Liver (tissue), 8 donors: ENCODE measurements at regions not wholly inside any gene's neighbourhood (a gene's known extent, or its start where the extent isn't known, plus 50 kb on each side); places are given as distances from the start of the nearest gene placed in this dataset.

Experiments used
- DNase-seq: peaks from one replicate; pipeline ENCODE4 v3.0.0-alpha.2; 2017; ENCODE audit warnings: low spot score
- H3K27ac ChIP-seq, 2 donors: one replicate each; pipeline ENCODE4 v1.7.0; 2013; ENCODE audit warnings: inconsistent platforms in 2 of 2, low read length in 2 of 2, control low read depth in 1 of 2, low read depth in 1 of 2, mild to moderate bottlenecking in 1 of 2
- H3K27me3 ChIP-seq, 4 donors: one replicate each; pipeline versions ENCODE4 v1.6.1 to v1.7.0; 2013; ENCODE audit warnings: low read length in 3 of 4, inconsistent platforms in 1 of 4, mild to moderate bottlenecking in 1 of 4, moderate library complexity in 1 of 4; ENCODE audit not compliant: control insufficient read depth in 4 of 4, insufficient read depth in 4 of 4
- H3K36me3 ChIP-seq, 4 donors: one replicate each; pipeline versions ENCODE4 v1.6.1 to v1.7.0; 2013; ENCODE audit warnings: low read length in 3 of 4, mild to moderate bottlenecking in 3 of 4, low read depth in 1 of 4, moderate library complexity in 1 of 4; ENCODE audit not compliant: control insufficient read depth in 4 of 4, insufficient read depth in 3 of 4
- H3K4me1 ChIP-seq, 4 donors: one replicate each; pipeline versions ENCODE4 v1.6.1 to v1.7.0; 2013; ENCODE audit warnings: low read length in 3 of 4, mild to moderate bottlenecking in 3 of 4, moderate library complexity in 1 of 4; ENCODE audit not compliant: control insufficient read depth in 4 of 4, insufficient read depth in 4 of 4
- H3K4me3 ChIP-seq, 3 donors: one replicate each; pipeline versions ENCODE4 v1.6.1 to v1.7.0; 2013; ENCODE audit warnings: low read length in 3 of 3, control low read depth in 1 of 3, low read depth in 1 of 3, mild to moderate bottlenecking in 1 of 3
- H3K9ac ChIP-seq, 2 donors: one replicate each; pipeline ENCODE4 v1.7.0; 2013; ENCODE audit warnings: low read length in 2 of 2, mild to moderate bottlenecking in 2 of 2, moderate library complexity in 2 of 2, control low read depth in 1 of 2, low read depth in 1 of 2
- H3K9me3 ChIP-seq, 4 donors: one replicate each; pipeline versions ENCODE4 v1.6.1 to v1.7.0; 2013; ENCODE audit warnings: low read length in 3 of 4; ENCODE audit not compliant: control insufficient read depth in 4 of 4
- EGR1 ChIP-seq, 2 donors: IDR thresholded peaks; 2 replicates each; pipeline ENCODE4 v1.6.1; 2016 to 2018; ENCODE audit warnings: antibody characterized with exemption in 2 of 2, low read depth in 2 of 2
- FOXA1 ChIP-seq: IDR thresholded peaks from 2 replicates; pipeline ENCODE4 v1.6.1; 2016; ENCODE audit warnings: antibody characterized with exemption
- FOXA2 ChIP-seq: IDR thresholded peaks from 2 replicates; pipeline ENCODE4 v1.6.1; 2016; ENCODE audit warnings: antibody characterized with exemption
- GABPA ChIP-seq, 2 donors: IDR thresholded peaks in 1 of 2; conservative IDR thresholded peaks in 1 of 2; 2 replicates each; pipeline ENCODE4 v1.6.1; 2016; ENCODE audit warnings: antibody characterized with exemption in 2 of 2, mild to moderate bottlenecking in 1 of 2, moderate library complexity in 1 of 2
- HNF4A ChIP-seq, 2 donors: conservative IDR thresholded peaks; 2 replicates each; pipeline ENCODE4 v1.6.1; 2016; ENCODE audit warnings: antibody characterized with exemption in 2 of 2, mild to moderate bottlenecking in 2 of 2
- HNF4G ChIP-seq: IDR thresholded peaks from 2 replicates; pipeline ENCODE4 v1.6.1; 2016; ENCODE audit warnings: antibody characterized with exemption
- JUND ChIP-seq, 2 donors: IDR thresholded peaks; 2 replicates each; pipeline ENCODE4 v1.6.1; 2016; ENCODE audit warnings: antibody characterized with exemption in 2 of 2
- NR2F2 ChIP-seq: IDR thresholded peaks from 2 replicates; pipeline ENCODE4 v1.6.1; 2016; ENCODE audit warnings: antibody characterized with exemption
- RAD21 ChIP-seq, 2 donors: IDR thresholded peaks; 2 replicates each; pipeline ENCODE4 v1.6.1; 2016; ENCODE audit warnings: antibody characterized with exemption in 2 of 2, mild to moderate bottlenecking in 2 of 2
- RXRA ChIP-seq, 2 donors: IDR thresholded peaks; 2 replicates each; pipeline ENCODE4 v1.6.1; 2017 to 2018; ENCODE audit warnings: antibody characterized with exemption in 2 of 2, mild to moderate bottlenecking in 1 of 2
- SP1 ChIP-seq: IDR thresholded peaks from 2 replicates; pipeline ENCODE4 v1.6.1; 2018; ENCODE audit warnings: antibody characterized with exemption, mild to moderate bottlenecking
- TAF1 ChIP-seq: conservative IDR thresholded peaks from 2 replicates; pipeline ENCODE4 v1.6.1; 2016; ENCODE audit warnings: antibody characterized with exemption, mild to moderate bottlenecking
- YY1 ChIP-seq: IDR thresholded peaks from 2 replicates; pipeline ENCODE4 v1.6.1; 2016; ENCODE audit warnings: antibody characterized with exemption, mild to moderate bottlenecking
- WGBS: extraction: QIAGEN DNeasy Blood & Tissue Kit; methylation state at CpG from one replicate; pipeline ENCODE4 v1.1.7; 2013; 5-methylcytosine and 5-hydroxymethylcytosine counted together
- TF ChIP-seq, protein P1 (sequence below): fragments of 150-350 bp; IDR thresholded peaks from 2 replicates; pipeline ENCODE4 v1.5.1; 2017; ENCODE audit warnings: improper control_type of control experiment, low read depth, low read length; ENCODE audit not compliant: missing input control
- TF ChIP-seq, protein P2 (sequence below): IDR thresholded peaks from 2 replicates; pipeline ENCODE4 v1.6.1; 2016; ENCODE audit warnings: antibody characterized with exemption, mild to moderate bottlenecking
- TF ChIP-seq, protein P3 (sequence below): IDR thresholded peaks from 2 replicates; pipeline ENCODE4 v1.6.1; 2016; ENCODE audit warnings: antibody characterized with exemption
- TF ChIP-seq, protein P4 (sequence below): IDR thresholded peaks from 2 replicates; pipeline ENCODE4 v1.6.1; 2016; ENCODE audit warnings: antibody characterized with exemption
- TF ChIP-seq, protein P5 (sequence below): IDR thresholded peaks from 2 replicates; pipeline ENCODE4 v1.6.1; 2016; ENCODE audit warnings: antibody characterized with exemption
- donor health status: healthy.
- donor health status: healthy.
- donor health status: healthy.
- donor health status: healthy.
- donor health status: healthy.

DNA sequence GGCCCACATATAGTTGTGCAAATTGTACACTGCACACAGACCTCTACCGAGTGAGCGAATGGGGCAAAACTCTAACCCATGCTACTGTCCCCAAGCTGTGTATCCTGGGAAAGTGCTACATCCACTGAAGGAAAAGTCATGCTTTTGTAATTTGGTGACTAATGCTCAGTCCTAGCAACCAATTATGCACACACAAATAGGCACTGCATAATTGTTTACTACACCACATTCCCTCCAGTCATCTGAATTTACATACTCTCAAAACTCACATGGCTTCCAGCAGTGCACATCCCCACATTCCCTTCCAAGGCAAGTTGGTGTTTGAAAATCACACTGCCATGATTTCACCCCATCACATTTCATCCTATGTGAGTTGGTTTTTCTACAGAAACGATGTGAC, 125.9 kb upstream of the OSMR start:
- Histone ChIP-seq H3K36me3 (no peaks in the 10 kb centered on the region), H3K4me3 (no peak overlapping the region), H3K4me1 (no peaks in the 10 kb centered on the region), H3K9ac (no peak overlapping the region), H3K27ac (peak overlapping the region in 1 of 2 donors; percentile 3), H3K27me3 (peaks cover 0 to 9% (median 0%) of the 10 kb centered on the region in 4 donors), H3K9me3 (no peaks in the 10 kb centered on the region)
- no peak for DNase-seq
- TF ChIP-seq FOXA2: no peak
- TF ChIP-seq RAD21 (IDR thresholded peaks at IDR 0.05): no peak
- TF ChIP-seq FOXA1: no peak
- no peak for TF ChIP-seq YY1
- TF ChIP-seq, protein P1, sequence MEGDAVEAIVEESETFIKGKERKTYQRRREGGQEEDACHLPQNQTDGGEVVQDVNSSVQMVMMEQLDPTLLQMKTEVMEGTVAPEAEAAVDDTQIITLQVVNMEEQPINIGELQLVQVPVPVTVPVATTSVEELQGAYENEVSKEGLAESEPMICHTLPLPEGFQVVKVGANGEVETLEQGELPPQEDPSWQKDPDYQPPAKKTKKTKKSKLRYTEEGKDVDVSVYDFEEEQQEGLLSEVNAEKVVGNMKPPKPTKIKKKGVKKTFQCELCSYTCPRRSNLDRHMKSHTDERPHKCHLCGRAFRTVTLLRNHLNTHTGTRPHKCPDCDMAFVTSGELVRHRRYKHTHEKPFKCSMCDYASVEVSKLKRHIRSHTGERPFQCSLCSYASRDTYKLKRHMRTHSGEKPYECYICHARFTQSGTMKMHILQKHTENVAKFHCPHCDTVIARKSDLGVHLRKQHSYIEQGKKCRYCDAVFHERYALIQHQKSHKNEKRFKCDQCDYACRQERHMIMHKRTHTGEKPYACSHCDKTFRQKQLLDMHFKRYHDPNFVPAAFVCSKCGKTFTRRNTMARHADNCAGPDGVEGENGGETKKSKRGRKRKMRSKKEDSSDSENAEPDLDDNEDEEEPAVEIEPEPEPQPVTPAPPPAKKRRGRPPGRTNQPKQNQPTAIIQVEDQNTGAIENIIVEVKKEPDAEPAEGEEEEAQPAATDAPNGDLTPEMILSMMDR: no peak
- no peak for TF ChIP-seq HNF4G
- TF ChIP-seq, protein P2, sequence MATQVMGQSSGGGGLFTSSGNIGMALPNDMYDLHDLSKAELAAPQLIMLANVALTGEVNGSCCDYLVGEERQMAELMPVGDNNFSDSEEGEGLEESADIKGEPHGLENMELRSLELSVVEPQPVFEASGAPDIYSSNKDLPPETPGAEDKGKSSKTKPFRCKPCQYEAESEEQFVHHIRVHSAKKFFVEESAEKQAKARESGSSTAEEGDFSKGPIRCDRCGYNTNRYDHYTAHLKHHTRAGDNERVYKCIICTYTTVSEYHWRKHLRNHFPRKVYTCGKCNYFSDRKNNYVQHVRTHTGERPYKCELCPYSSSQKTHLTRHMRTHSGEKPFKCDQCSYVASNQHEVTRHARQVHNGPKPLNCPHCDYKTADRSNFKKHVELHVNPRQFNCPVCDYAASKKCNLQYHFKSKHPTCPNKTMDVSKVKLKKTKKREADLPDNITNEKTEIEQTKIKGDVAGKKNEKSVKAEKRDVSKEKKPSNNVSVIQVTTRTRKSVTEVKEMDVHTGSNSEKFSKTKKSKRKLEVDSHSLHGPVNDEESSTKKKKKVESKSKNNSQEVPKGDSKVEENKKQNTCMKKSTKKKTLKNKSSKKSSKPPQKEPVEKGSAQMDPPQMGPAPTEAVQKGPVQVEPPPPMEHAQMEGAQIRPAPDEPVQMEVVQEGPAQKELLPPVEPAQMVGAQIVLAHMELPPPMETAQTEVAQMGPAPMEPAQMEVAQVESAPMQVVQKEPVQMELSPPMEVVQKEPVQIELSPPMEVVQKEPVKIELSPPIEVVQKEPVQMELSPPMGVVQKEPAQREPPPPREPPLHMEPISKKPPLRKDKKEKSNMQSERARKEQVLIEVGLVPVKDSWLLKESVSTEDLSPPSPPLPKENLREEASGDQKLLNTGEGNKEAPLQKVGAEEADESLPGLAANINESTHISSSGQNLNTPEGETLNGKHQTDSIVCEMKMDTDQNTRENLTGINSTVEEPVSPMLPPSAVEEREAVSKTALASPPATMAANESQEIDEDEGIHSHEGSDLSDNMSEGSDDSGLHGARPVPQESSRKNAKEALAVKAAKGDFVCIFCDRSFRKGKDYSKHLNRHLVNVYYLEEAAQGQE: no peak
- TF ChIP-seq, protein P3, sequence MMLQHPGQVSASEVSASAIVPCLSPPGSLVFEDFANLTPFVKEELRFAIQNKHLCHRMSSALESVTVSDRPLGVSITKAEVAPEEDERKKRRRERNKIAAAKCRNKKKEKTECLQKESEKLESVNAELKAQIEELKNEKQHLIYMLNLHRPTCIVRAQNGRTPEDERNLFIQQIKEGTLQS: no peak
- no peak for TF ChIP-seq JUND (IDR thresholded peaks at IDR 0.05)
- no peak for TF ChIP-seq NR2F2
- no peak for TF ChIP-seq GABPA (IDR thresholded peaks at IDR 0.05 in 1 of 2, conservative IDR thresholded peaks at IDR 0.05 in 1 of 2)
- no peak for TF ChIP-seq EGR1 (IDR thresholded peaks at IDR 0.05; ENCODE audit: low read depth in 2 of 2)
- TF ChIP-seq, protein P4, sequence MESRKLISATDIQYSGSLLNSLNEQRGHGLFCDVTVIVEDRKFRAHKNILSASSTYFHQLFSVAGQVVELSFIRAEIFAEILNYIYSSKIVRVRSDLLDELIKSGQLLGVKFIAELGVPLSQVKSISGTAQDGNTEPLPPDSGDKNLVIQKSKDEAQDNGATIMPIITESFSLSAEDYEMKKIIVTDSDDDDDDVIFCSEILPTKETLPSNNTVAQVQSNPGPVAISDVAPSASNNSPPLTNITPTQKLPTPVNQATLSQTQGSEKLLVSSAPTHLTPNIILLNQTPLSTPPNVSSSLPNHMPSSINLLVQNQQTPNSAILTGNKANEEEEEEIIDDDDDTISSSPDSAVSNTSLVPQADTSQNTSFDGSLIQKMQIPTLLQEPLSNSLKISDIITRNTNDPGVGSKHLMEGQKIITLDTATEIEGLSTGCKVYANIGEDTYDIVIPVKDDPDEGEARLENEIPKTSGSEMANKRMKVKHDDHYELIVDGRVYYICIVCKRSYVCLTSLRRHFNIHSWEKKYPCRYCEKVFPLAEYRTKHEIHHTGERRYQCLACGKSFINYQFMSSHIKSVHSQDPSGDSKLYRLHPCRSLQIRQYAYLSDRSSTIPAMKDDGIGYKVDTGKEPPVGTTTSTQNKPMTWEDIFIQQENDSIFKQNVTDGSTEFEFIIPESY: no peak
- TF ChIP-seq, protein P5, sequence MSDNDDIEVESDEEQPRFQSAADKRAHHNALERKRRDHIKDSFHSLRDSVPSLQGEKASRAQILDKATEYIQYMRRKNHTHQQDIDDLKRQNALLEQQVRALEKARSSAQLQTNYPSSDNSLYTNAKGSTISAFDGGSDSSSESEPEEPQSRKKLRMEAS: no peak
- TF ChIP-seq HNF4A (conservative IDR thresholded peaks at IDR 0.05): no peak
- TF ChIP-seq TAF1: no peak
- TF ChIP-seq RXRA (IDR thresholded peaks at IDR 0.05): no peak
- TF ChIP-seq SP1: no peak
- WGBS: 86% methylated on average over 3 of the region's 3 CpGs
